Stomach (tissue), 8 donors: ENCODE measurements at regions not wholly inside any gene's neighbourhood (a gene's known extent, or its start where the extent isn't known, plus 50 kb on each side); places are given as distances from the start of the nearest gene placed in this dataset.

Experiments
- DNase-seq, 2 donors: peaks; one replicate each; pipeline versions ENCODE4 v3.0.0 to v3.0.0-alpha.2; 2013 to 2019
- H3K27ac ChIP-seq, 5 donors: fragments of 200-600 bp in 4 of 5; sonication (generic) in 4 of 5; one replicate each; pipeline ENCODE4 v1.5.1; 2013 to 2019; ENCODE audit warnings: mild to moderate bottlenecking in 1 of 5, moderate library complexity in 1 of 5
- H3K27me3 ChIP-seq, 3 donors: fragments of 200-600 bp; sonication (generic); one replicate each; pipeline ENCODE4 v1.5.1; 2017 to 2019; ENCODE audit warnings: mixed run types in 1 of 3
- H3K36me3 ChIP-seq, 4 donors: fragments of 200-600 bp; sonication (generic); 1 replicate in 3 of 4; 2 replicates in 1 of 4; pipeline ENCODE4 v1.5.1; 2016 to 2019
- H3K4me1 ChIP-seq, 4 donors: fragments of 200-600 bp; sonication (generic); one replicate each; pipeline ENCODE4 v1.5.1; 2016 to 2019
- H3K4me3 ChIP-seq, 4 donors: fragments of 200-600 bp; sonication (generic) in 3 of 4; one replicate each; pipeline ENCODE4 v1.5.1; 2016 to 2019; ENCODE audit warnings: mild to moderate bottlenecking in 1 of 4
- H3K9me3 ChIP-seq, 4 donors: fragments of 200-600 bp; sonication (generic); one replicate each; pipeline ENCODE4 v1.5.1; 2016 to 2019
- CTCF ChIP-seq, 7 experiments: fragments of 450-650 bp in 4 of 7; fragments of 200-600 bp in 3 of 7; sonication (generic) in 3 of 7; IDR thresholded peaks; one replicate each; pipeline ENCODE4 v1.5.1; 2016 to 2019; ENCODE audit warnings: antibody characterized with exemption in 7 of 7, control low read depth in 2 of 7, mild to moderate bottlenecking in 1 of 7
- EP300 ChIP-seq: sonication (generic); formaldehyde crosslinking; IDR thresholded peaks from one replicate; pipeline ENCODE4 v1.6.1; 2017; ENCODE audit warnings: antibody characterized with exemption
- POLR2A ChIP-seq, 4 donors: fragments of 450-650 bp; IDR thresholded peaks; one replicate each; pipeline ENCODE4 v1.6.1; 2016; ENCODE audit warnings: antibody characterized with exemption in 4 of 4, control low read depth in 2 of 4, mild to moderate bottlenecking in 1 of 4, moderate library complexity in 1 of 4
- POLR2AphosphoS5 ChIP-seq, 3 donors: sonication (generic); formaldehyde crosslinking; IDR thresholded peaks; one replicate each; pipeline ENCODE4 v1.6.1; 2016; ENCODE audit warnings: antibody characterized with exemption in 3 of 3
- WGBS, 5 donors: extraction: QIAGEN DNeasy Blood & Tissue Kit in 3 of 5; methylation state at CpG; one replicate each; pipeline versions ENCODE4 v1.1.5 to v1.1.7; 2013 to 2018; 5-methylcytosine and 5-hydroxymethylcytosine counted together
- intact Hi-C: fragments of 100-400 bp; cut with DNase I; formaldehyde crosslinking; loops from one replicate; pipeline ENCODE4 v1.15.1; 2023; ENCODE audit warnings: low total_unique reads
- donor health status: healthy with polysubstance abuse.
- donor health status: Bipolar disorder and iron deficiency.
- donor health status: healthy.

GRCh38 chr20:40933758-40934157 lies 94.9 kb upstream of the TOP1 start:
- 76 to 95% (median 86%) methylated on average over 1 of the region's 1 CpG for WGBS, 5 donors

GRCh38 chr20:40938020-40938419 lies 90.6 kb upstream of the TOP1 start:
- no peaks in the 10 kb centered on the region for H3K9me3 ChIP-seq
- H3K4me1 ChIP-seq: no peaks in the 10 kb centered on the region
- no peaks in the 10 kb centered on the region for H3K36me3 ChIP-seq
- H3K27me3 ChIP-seq: peaks cover 0 to 5% (median 0%) of the 10 kb centered on the region in 3 donors
- TF ChIP-seq POLR2A (IDR thresholded peaks at IDR 0.05): no peak
- no peak for TF ChIP-seq CTCF (IDR thresholded peaks at IDR 0.05)
- no peak for TF ChIP-seq EP300
- no peak for TF ChIP-seq POLR2AphosphoS5 (IDR thresholded peaks at IDR 0.05)
- no peak overlapping the region for H3K27ac ChIP-seq
- DNase-seq: no peak
- intact Hi-C loops: no loop called here
- H3K4me3 ChIP-seq: no peak overlapping the region
- WGBS, 5 donors: 74 to 87% (median 82%) methylated on average over 4 of the region's 4 CpGs

More at GRCh38 chr20:40933758-40934157, 94.9 kb upstream of the TOP1 start:
- H3K27ac ChIP-seq: no peak overlapping the region
- intact Hi-C loops: no loop called here
- peaks cover 0 to 5% (median 0%) of the 10 kb centered on the region in 3 donors for H3K27me3 ChIP-seq
- H3K4me1 ChIP-seq: no peaks in the 10 kb centered on the region
- no peak for TF ChIP-seq EP300
- no peak for TF ChIP-seq POLR2A (IDR thresholded peaks at IDR 0.05)
- no peak for TF ChIP-seq CTCF (IDR thresholded peaks at IDR 0.05)
- no peak for TF ChIP-seq POLR2AphosphoS5 (IDR thresholded peaks at IDR 0.05)
- H3K9me3 ChIP-seq: no peaks in the 10 kb centered on the region
- H3K4me3 ChIP-seq: no peak overlapping the region
- DNase-seq: no peak
- H3K36me3 ChIP-seq: no peaks in the 10 kb centered on the region

- H3K9me3 ChIP-seq: no peaks in the 10 kb centered on the region
- whole genome bisulfite sequencing, 5 donors: 92 to 99% (median 97%) methylated on average over 5 of the region's 5 CpGs
- no peaks in the 10 kb centered on the region for H3K27me3 ChIP-seq
- intact Hi-C loops: loop anchor here (10.0 kb wide), 1 partner anchor 195 kb away; no protein-coding TSS in a partner anchor
- TF ChIP-seq EP300: no peak
- TF ChIP-seq CTCF (IDR thresholded peaks at IDR 0.05): no peak
- TF ChIP-seq POLR2A (IDR thresholded peaks at IDR 0.05): no peak
- no peak for TF ChIP-seq POLR2AphosphoS5 (IDR thresholded peaks at IDR 0.05)
- no peaks in the 10 kb centered on the region for H3K36me3 ChIP-seq
- no peak for DNase-seq
- H3K27ac ChIP-seq: no peak overlapping the region
- no peaks in the 10 kb centered on the region for H3K4me1 ChIP-seq
- no peak overlapping the region for H3K4me3 ChIP-seq
Observed at GRCh38 chr20:40939667-40940066, 89.0 kb upstream of the TOP1 start.

- TF ChIP-seq EP300: no peak
- no peak for TF ChIP-seq POLR2A (IDR thresholded peaks at IDR 0.05)
- TF ChIP-seq CTCF (IDR thresholded peaks at IDR 0.05): no peak
- no peak overlapping the region for H3K27ac ChIP-seq
- no peaks in the 10 kb centered on the region for H3K27me3 ChIP-seq
- intact Hi-C loops: loop anchor here (10.0 kb wide), 1 partner anchor 196 kb away; no protein-coding TSS in a partner anchor
- DNase-seq: no peak
- H3K4me1 ChIP-seq: no peaks in the 10 kb centered on the region
- H3K4me3 ChIP-seq: no peak overlapping the region
- no peaks in the 10 kb centered on the region for H3K36me3 ChIP-seq
- H3K9me3 ChIP-seq: no peaks in the 10 kb centered on the region
- 65 to 90% (median 87%) methylated on average over 3 of the region's 3 CpGs for WGBS, 5 donors
Observed at GRCh38 chr20:40941133-40941610, 87.5 kb upstream of the TOP1 start.
